PC-3 (cell line): ENCODE measurements at regions not wholly inside any gene's neighbourhood (a gene's known extent, or its start where the extent isn't known, plus 50 kb on each side); places are given as distances from the start of the nearest gene placed in this dataset.

Experiments
- CTCF ChIP-seq: fragments of 300-600 bp; sonication (generic); conservative IDR thresholded peaks from 2 replicates; pipeline ENCODE4 v1.5.1; 2017; ENCODE audit warnings: antibody characterized with exemption, low read depth, mild to moderate bottlenecking, low read length
- EZH2 ChIP-seq: fragments of 300-600 bp; sonication (generic); IDR thresholded peaks from one replicate; pipeline ENCODE4 v1.6.1; 2017; ENCODE audit warnings: antibody characterized with exemption, mild to moderate bottlenecking, low read length; ENCODE audit not compliant: unreplicated experiment

DNA sequence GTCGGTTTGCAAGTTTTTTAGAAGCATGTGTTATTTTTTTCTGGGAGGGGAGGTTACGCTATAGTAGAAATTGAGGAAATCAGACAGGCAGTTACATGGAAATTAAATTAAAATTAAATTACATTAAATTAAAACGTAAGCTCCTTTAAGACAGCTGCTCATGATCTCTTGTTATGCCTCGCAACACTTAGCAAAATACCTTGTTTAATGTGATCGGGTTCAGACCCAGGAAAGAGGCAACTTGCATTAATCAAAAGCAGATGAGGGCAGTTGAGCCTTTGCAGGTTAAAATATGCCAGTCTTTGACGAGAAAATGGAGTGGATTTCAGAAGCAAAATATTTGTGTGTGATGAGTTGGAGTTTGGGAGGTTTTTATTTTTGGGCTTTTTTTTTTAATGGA, 651.8 kb downstream of the INHBA start:
- TF ChIP-seq CTCF (no peak), EZH2 (no peak)
